GM21360 (cell line): ENCODE measurements at regions not wholly inside any gene's neighbourhood (a gene's known extent, or its start where the extent isn't known, plus 50 kb on each side); places are given as distances from the start of the nearest gene placed in this dataset.
"Not testable (repeated sequence)": the region's sequence is repeated elsewhere in the genome, so short reads cannot be mapped to it uniquely, and the experiment has no call there.

ENCODE experiments used
- ATAC-seq: cut with Tn5 transposase; IDR thresholded peaks from one replicate; pipeline ENCODE4 v1.9.1; 2021; ENCODE audit warnings: mild to moderate bottlenecking, moderate library complexity; ENCODE audit not compliant: unreplicated experiment

DNA sequence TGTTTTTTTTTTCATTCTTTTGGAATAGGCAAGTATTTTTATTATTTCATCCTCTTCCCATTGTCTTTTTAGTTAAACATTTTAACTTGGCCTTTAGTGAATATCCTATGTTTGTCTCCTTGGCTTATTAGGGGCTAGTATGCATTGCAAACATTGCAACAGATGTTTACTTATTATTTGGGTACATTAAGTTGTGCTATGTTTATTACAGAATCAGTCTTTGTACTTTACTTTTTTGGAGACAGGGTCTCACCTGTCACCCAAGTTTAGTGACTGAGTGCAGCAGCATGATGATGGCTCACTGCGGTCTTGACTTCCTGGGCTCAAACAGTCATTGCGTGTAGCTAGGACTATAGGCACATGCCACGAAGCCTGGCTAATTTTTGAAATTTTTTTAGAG is 51.1 kb upstream of the NUDT6 start:
- no peak for ATAC-seq

DNA sequence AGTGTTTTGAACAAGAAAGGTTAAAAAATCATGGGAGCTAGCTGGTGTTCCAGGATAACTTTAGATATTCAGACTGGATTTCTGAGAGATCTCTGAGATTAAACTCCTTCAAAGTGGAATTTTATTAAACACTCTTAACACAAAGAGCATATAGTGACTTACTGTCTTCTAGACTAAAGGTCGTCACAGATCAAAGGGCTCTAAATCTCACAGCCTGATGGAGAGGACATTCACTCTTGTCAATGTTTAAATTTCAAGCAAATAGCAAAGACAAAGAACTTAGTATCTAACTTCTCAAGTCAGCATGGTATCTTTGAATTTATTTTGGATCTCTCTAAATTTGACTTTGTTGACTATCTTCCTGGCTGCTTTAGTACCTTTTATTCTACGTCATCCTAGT is 53.7 kb upstream of the NUDT6 start:
- ATAC-seq, result no peak

DNA sequence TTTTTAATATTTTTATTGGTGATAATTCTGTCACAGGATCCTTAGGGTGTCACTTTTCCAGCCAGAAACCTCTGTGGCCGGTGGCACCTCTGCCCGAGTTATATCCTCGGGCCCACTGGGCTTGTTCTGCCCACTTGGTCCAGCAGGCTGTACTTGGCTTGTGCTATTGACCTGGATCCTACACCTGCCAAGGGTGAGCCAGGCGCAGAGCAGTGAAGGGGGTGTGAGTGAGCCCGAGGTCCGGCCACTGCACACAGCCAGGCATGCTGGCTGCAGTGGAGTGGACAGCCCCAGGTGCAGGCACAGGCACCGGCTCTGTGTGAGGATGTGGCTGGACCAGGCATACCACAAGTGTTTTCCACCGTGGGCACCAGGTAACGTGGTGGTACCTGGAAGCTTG is 54.7 kb upstream of the NUDT6 start:
- no peak for ATAC-seq

DNA sequence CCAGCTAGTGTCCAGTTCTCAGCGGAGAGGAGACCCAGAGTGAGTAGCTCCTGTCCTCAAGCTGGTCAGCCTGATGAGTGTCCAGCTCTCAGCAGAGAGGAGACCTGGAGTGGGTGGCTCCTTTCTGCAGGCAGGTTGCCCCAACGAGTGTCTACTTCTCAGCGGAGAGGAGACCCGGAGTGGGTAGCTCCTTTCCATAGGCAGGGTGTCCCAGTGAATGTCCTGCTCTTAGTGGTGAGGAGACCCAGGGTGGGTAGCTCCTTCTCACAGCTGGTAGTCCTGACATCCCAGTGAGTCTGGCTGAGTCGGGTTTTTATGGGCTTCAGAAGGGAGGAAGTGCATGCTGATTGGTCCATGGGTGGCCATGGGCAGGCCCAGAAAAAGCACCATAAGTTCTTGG is 55.7 kb upstream of the NUDT6 start:
- no peak for ATAC-seq

DNA sequence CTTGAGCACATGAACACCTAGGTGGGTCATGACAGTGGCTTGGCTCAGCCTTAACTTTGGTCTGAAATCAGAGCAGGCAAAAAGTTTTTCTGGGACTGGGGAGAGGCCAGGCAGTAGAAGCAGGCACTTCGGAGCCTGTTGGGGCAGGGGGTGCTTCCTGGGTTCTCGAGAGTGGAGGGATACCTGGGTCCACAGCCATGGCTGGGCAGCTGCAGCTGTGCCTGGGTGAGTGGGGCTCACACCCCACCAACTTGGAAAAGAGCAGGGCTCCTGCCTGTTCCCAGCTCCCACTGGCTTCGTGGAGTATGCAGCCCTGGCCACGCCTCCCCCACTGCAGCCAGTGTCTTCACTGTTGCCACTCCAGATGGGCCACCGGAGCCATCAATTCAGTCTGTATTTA is 56.4 kb upstream of the NUDT6 start:
- ATAC-seq, result no peak

DNA sequence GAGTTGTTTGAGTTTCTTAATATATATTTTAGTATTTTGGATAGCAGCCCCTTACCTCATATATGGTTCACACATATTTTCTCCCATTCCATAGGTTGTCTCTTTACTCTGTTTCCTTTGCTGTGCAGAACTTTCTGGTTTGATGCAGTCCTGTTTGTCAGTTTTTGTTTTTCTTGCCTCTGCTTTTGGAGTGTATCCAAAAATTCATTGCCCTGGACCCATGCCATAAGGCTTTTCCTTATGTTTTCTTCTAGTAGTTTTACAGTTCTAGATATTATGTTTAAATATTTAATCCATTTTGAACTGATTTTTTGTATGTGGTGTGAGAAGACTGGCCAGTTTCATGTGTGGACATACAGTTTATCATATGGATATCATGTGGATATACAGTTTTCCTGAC is 58.5 kb upstream of the NUDT6 start:
- no peak for ATAC-seq

DNA sequence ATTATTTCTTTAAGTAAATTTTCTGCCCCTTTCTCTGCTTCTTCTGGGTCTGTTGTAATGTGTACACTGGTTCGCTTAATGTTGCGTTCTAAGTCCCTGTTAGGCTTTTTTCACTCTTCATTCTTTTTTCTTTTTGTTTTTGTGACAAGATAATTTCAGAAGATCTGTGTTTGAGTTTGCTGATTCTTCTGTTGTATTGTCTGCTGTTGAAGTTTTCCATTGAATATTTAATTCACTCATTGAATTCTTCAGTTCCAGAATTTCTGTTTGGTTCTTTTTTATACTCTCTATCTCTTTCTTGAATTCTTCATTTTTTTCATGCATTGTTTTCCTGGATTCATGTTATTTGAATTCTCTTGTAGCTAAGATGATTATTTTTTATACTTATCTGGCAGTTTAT is 66.3 kb upstream of the NUDT6 start:
- no peak for ATAC-seq

DNA sequence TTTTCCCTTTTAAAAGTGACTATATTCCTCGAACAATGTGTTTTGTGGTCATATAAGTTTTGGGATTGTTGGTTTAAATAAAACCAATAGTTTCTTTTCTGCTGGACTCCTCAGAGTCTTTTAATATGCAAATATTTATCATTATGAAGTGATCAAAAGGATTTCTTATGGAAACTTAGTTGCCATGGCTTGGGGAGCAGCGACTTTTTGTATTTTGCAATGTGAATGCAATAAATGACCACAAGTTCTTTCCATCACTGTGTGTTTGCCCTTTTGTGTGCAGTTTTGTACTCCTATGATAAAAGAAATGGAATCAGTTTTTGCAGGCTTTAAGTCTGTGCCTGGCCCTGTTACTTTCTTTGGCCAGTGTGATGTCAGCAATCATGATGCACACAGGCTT is 68.5 kb upstream of the NUDT6 start:
- no peak for ATAC-seq

DNA sequence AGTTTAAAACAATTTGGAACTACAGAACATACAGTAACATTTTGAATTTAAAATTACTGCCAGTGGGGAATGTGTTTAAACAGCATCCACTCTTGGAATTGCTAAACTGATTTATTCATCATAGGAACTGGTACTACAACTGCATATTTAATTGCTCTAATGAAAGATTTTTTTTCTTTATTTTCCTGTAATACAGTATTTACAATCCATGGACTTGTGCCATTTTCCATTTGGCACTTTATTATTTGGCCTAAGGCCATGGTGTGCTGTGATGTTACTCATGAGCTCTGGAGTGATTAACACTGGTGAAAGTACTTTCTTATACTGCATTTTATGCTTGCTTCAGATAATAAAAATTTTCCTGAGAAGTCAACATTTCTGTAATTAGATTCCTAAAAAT is 69.7 kb upstream of the NUDT6 start:
- ATAC-seq, result no peak

DNA sequence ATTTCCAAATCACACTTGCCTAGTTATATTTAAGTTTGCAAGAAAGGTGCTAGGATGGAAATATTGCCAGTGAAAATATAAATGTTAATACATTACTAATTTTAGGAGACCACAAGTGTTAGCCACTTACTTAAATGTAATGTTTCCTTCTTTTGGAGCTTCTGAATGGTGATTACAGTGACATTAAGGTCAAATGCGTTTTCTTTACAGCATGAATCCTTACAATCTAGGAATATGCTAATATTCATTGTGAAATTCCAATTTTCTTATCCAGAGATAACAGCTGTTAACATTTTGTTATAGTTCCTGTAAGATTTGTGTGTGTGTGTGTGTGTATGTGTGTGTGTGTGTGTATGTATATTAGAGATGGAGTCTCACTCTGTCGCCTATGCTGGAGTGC is 70.2 kb upstream of the NUDT6 start:
- ATAC-seq, result no peak

DNA sequence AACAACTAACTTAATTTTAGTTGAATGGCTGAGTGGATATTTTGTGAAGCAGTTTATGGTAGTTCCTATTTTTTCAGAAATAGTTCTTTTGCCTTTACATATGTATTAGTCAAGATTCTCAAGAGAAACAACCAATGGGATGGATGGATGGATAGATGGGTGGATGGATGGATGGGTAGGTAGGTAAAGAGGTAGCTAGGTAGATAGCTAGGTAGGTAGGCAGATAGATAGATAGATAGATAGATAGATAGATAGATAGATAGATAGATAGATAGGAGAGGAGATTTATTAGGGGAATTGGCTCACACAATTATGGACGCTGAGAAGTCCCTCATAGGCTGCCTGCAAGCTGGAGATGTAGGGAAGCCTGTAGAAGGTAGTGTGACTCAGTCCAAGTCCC is 74.0 kb upstream of the NUDT6 start:
- no peak for ATAC-seq

DNA sequence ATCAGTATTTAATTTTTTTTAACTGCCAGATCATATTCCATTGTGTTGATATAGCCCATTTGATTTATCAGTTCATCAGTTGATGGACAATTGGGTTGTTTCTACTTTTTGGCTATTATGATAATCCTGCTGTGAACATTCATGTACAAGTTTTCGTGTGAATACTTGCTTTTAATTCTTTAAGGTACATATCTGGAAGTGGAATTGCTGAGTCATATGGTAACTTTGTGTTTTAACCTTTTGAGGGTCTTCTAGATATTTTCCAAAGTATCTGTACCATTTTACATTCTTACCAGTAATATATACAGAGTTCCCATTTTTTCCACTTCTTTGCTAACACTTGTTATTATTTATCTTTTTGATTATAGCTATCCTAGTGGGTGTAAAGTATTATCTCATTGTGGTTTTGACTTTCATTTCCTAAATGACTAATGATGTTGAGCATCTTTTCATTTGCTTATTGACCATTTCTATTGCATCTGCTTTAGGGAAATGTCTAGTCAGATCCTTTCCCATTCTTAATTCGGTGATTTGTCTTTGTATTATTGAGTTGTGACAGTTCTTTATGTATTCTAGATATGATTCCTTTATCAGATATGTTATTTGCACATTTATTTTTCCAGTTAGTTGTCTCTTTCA is 75.2 kb upstream of the NUDT6 start:
- ATAC-seq, result no peak

DNA sequence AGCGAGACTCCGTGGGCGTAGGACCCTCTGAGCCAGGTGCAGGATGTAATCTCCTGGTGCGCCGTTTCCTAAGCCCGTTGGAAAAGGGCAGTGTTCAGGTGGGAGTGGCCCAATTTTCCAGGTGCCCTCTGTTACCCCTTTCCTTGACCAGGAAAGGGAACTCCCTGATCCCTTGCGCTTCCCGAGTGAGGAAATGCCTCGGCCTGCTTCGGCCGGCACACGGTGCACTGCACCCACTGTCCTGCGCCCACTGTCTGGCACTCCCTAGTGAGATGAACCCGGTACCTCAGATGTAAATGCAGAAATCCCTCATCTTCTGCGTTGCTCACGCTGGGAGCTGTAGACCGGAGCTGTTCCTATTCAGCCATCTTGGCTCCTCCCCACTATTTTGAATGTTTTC is 81.7 kb upstream of the NUDT6 start:
- ATAC-seq, result not testable (repeated sequence)

DNA sequence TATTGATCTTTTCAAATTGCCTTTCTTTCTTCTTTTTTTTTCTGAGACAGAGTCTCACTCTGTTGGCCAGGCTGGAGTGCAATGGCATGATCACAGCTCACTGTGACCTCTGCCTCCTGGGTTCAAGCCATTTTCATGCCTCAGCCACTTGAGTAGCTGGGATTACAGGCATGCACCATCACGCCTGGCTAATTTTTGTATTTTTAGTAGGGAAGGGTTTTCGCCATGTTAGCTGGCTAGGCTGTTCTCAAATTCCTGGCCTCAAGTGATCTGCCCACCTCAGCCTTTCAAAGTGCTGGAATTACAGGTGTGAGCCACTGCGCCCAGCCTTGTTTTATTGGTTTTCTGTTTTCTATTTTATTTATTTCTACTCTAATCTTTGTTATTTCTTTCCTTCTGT is 82.7 kb upstream of the NUDT6 start:
- ATAC-seq, result not testable (repeated sequence)

DNA sequence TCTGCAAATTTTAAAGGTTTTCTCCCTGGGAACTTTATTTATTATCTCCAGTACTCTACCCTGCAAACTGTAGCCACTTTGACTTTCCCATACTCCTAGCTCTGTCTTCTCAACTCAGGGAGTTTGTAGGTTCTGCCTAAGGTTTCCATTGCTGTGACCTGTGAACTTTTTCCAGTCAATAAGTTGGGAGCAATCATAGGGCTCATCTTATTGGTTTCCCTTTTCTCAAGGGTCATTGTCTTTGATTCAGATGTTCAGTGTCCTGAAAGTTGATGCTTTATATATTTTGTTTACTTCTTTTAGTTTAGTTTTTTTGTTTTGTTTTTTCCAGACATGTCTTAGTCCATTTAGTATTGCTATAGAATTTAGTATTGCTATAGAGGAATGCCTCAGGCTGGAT is 85.3 kb upstream of the NUDT6 start:
- ATAC-seq, result no peak

DNA sequence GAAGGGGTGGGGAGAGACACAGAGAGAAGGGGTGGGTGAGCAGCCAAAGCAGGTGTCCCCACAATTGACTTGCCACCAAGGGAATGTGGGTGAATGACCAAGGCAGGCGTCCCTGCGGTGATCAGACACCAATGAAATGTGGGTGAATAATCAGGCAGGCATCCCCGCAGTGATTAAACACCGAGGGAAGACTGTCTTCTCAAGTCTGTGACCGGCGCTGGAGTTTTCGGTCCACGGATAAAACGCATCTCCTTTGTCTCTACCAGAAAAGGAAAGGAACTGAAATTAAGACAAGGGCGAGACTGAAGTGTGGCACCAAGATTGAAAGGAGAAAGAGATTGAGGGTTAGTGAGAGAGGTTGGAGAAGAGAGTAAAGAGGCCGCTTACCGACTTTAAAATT is 90.0 kb upstream of the NUDT6 start:
- ATAC-seq, result not testable (repeated sequence)

DNA sequence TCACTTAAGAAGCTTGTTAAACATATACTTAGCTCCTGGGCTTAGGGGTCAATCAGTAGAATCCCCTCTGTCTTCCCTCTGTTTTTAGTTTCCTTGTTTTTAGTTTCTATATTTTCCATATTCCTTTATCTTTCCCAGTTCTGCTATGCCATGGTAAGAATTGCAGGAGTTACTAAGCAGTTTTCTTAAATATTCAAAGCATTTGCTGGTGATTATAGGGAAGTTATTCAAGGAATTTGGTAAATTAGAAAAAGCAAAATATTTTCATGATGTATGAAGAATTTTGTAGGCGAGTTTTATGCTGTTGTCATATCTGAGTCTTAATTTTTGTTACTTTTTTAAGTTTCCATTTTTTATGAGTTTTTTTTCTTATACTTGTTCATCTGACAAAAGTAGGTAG is 91.6 kb upstream of the NUDT6 start:
- no peak for ATAC-seq

DNA sequence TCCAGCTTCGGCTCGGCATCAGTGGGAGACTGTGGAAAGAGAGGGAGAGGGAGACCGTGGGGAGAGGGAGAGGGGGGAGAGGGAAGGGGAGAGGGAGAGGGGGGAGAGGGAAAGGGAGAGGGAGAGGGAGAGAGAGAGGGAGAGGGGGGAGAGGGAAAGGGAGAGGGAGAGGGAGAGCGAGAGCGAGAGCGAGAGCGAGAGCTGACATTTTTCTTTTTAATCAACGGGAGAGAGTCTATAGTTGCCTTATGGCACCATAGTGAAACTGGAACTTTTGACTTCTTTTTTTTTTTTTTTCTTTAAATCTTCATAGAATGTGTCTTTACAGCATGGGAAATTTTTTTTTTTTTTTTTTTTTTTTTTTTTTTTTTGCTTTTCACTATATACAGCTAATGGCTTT is 94.7 kb upstream of the NUDT6 start:
- no peak for ATAC-seq

DNA sequence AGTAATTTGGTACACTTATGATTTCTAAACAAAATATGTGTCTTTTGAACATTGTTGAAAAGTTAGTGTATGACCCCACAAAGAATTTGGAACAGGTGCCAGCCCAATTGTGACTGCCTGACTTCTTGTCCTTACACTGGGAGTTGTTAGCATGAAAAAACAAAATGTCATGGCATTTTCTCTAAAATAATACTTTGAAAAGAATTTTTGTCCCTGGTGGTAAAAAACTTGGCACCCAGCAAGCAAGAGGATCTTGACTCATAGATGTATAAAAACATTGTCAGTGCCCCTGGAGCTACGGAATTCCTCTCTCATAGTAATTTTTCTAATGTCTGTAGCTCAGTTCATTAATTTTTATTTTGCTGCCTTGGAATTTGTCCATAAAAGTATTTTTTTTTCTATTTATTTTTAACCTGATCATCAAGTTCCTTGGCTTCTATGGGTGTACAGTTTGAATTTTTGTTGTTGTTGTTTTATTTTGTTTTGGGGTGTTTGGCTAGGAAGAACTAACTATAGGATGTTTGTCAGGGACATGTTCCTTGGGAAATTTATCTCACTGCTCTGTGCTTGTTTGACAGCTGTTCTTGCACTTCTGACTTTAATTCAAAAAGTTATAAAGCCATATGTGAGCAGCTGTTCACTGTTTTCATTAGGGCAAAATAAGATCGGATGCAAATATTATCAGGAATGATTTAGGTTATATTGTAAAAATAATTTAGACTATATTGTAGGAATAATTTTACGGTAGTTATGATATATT is 95.4 kb upstream of the NUDT6 start:
- ATAC-seq, result no peak

DNA sequence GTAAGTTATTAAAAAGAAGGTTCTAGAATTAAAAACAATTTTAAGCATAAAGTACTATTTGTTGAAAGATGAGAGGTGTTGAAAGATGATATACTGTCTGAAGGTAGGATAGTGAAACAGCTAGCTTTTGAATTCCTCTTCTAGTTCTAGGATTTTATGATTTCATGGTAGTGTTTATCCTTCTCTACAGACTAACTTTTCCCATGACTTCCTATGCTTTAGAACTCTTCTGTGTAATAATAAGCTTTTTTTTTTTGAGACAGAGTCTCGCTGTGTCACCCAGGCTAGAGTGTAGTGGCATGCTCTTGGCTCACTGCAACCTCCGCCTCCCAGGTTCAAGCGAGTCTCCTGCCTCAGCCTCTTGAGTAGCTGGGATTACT is 96.0 kb upstream of the NUDT6 start:
- ATAC-seq, result no peak

DNA sequence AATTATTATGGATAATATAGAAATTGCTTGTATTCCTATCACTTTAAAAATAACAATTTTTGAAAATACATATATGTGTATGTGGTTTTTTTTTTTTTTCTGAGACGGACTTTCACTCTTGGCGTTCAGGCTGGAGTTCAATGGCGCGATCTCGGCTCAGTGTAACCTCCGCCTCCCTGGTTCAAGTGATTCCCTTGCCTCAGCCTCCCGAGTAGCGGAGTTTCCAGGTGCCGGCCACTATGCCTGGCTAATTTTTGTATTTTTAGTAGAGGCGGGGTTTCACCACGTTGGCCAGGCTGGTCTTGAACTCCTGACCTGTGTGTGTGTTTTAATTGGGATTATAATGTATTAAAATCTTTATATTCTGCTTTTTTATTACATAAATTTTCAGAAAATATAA is 97.9 kb upstream of the NUDT6 start:
- no peak for ATAC-seq

DNA sequence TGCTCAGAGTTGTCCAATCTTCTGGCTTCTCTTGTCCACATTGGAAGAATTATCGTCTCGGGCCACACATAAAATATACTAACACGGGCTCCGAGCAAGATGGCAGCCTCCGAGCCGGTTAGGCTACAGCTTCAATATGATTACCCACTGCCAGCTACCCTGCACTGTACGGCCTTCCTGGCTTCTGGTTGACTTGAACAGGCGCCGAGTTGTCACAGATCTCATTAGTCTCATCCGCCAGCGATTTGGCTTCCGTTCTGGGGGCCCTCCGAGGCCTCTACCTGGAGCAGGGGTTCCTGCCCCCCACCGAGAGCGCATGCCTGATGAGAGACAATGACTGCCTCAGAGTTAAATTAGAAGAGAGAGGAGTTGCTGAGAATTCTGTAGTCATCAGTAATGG is 101.2 kb upstream of the NUDT6 start:
- no peak for ATAC-seq

DNA sequence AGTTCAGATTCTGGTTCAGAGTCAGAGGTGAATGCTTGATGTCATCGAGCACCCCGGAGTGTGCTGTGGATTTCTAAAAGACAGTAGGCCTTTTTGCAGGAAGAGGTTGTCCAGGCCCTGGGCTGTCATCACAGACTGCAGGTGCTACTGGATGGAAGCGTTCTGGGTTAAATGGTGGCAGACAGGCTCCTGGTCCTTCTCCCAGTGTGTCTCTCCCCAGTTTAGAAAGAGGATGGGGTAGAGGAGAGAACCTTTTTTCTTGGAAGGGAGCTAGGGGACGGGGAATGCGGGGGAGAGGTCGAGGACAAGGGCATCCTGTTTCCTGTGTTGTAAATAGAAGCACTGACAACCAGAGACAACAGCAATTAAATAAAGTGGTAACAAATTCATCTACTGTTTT is 102.3 kb upstream of the NUDT6 start:
- no peak for ATAC-seq
